AML-193 (cell line): ENCODE measurements at regions not wholly inside any gene's neighbourhood (a gene's known extent, or its start where the extent isn't known, plus 50 kb on each side); places are given as distances from the start of the nearest gene placed in this dataset.

ENCODE experiments used
- DNase-seq, 2 experiments: peaks; one replicate each; lab custom pipeline; 2025; lab: John Stamatoyannopoulos, UW

- no peak for DNase-seq
Measured at GRCh38 chr2:106629981-106630380, 142.8 kb downstream of the CD8B2 start.

GRCh38 chr2:106631281-106631680 lies 144.1 kb downstream of the CD8B2 start:
- DNase-seq, result no peak

GRCh38 chr2:106638043-106638442 lies 150.9 kb downstream of the CD8B2 start:
- peak in 1 of 2 experiments; percentile 2 for DNase-seq

- DNase-seq, result no peak
Measured at GRCh38 chr2:106638580-106638979, 151.4 kb downstream of the CD8B2 start.

- no peak for DNase-seq
Measured at GRCh38 chr2:106642679-106643078, 155.5 kb downstream of the CD8B2 start.

GRCh38 chr2:106644623-106645022 lies 157.5 kb downstream of the CD8B2 start:
- no peak for DNase-seq

- no peak for DNase-seq
Measured at GRCh38 chr2:106646605-106647004, 159.4 kb downstream of the CD8B2 start.

- no peak for DNase-seq
Measured at GRCh38 chr2:106649306-106649705, 162.1 kb downstream of the CD8B2 start.

- no peak for DNase-seq
Measured at GRCh38 chr2:106653465-106653864, 166.3 kb downstream of the CD8B2 start.

GRCh38 chr2:106658616-106659015 lies 171.5 kb downstream of the CD8B2 start:
- DNase-seq, result no peak

GRCh38 chr2:106664669-106665068 lies 177.5 kb downstream of the CD8B2 start:
- peak in 1 of 2 experiments; percentile 2 for DNase-seq

GRCh38 chr2:106667478-106668070 lies 180.4 kb downstream of the CD8B2 start:
- no peak for DNase-seq

- no peak for DNase-seq
Measured at GRCh38 chr2:106685180-106685897, 198.2 kb downstream of the CD8B2 start.

GRCh38 chr2:106686814-106687213 lies 199.2 kb downstream of the ST6GAL2 start:
- DNase-seq, result no peak

GRCh38 chr2:106694964-106695470 lies 190.9 kb downstream of the ST6GAL2 start:
- DNase-seq, result no peak

- DNase-seq, result no peak
Measured at GRCh38 chr2:106695919-106696318, 190.0 kb downstream of the ST6GAL2 start.

- no peak for DNase-seq
Measured at GRCh38 chr2:106700616-106701015, 185.4 kb downstream of the ST6GAL2 start.

- DNase-seq, result no peak
Measured at GRCh38 chr2:106701203-106702022, 184.6 kb downstream of the ST6GAL2 start.

GRCh38 chr2:106703161-106703560 lies 182.8 kb downstream of the ST6GAL2 start:
- no peak for DNase-seq

GRCh38 chr2:106704798-106705197 lies 181.2 kb downstream of the ST6GAL2 start:
- DNase-seq, result no peak

- DNase-seq, result no peak
Measured at GRCh38 chr2:106705877-106706276, 180.1 kb downstream of the ST6GAL2 start.

- no peak for DNase-seq
Measured at GRCh38 chr2:106706283-106706682, 179.7 kb downstream of the ST6GAL2 start.

- no peak for DNase-seq
Measured at GRCh38 chr2:106708209-106708608, 177.8 kb downstream of the ST6GAL2 start.
